CD14-positive monocyte (primary cell): ENCODE measurements at regions not wholly inside any gene's neighbourhood (a gene's known extent, or its start where the extent isn't known, plus 50 kb on each side); places are given as distances from the start of the nearest gene placed in this dataset.

Experiments used
- DNase-seq, 3 donors: peaks; one replicate each; pipeline ENCODE4 v3.0.0-alpha.2; 2011 to 2022
- H2AFZ ChIP-seq: 2 replicates; pipeline ENCODE4 v1.6.0; 2012; ENCODE audit warnings: mild to moderate bottlenecking, low read depth, low read length, inconsistent platforms; ENCODE audit not compliant: insufficient read depth, poor library complexity, severe bottlenecking
- H3K27ac ChIP-seq, 2 donors: 1 replicate in 1 of 2; 2 replicates in 1 of 2; pipeline ENCODE4 v1.5.1; 2012 to 2013; ENCODE audit warnings: low read length in 2 of 2, control low read depth in 1 of 2, inconsistent platforms in 1 of 2, low read depth in 1 of 2, mild to moderate bottlenecking in 1 of 2
- H3K27me3 ChIP-seq, 2 donors: one replicate each; pipeline versions ENCODE4 v1.6.0 to v1.6.1; 2011 to 2013; ENCODE audit warnings: low read length in 2 of 2; ENCODE audit not compliant: control insufficient read depth in 2 of 2, insufficient read depth in 2 of 2
- H3K36me3 ChIP-seq, 2 donors: replicated peaks in 1 of 2; 1 replicate in 1 of 2; 2 replicates in 1 of 2; pipeline versions ENCODE4 v1.5.1 to v1.6.1; 2012 to 2013; ENCODE audit warnings: low read length in 2 of 2, control low read depth in 1 of 2, inconsistent platforms in 1 of 2, mild to moderate bottlenecking in 1 of 2; ENCODE audit not compliant: insufficient read depth in 2 of 2, control insufficient read depth in 1 of 2
- H3K4me1 ChIP-seq, 2 donors: 1 replicate in 1 of 2; 2 replicates in 1 of 2; pipeline versions ENCODE4 v1.5.1 to v1.6.1; 2012 to 2013; ENCODE audit warnings: low read length in 2 of 2, control low read depth in 1 of 2, inconsistent platforms in 1 of 2, mild to moderate bottlenecking in 1 of 2, moderate library complexity in 1 of 2; ENCODE audit not compliant: insufficient read depth in 2 of 2, control insufficient read depth in 1 of 2
- H3K4me2 ChIP-seq: replicated peaks from 2 replicates; pipeline ENCODE3; 2012; ENCODE audit warnings: low read length, moderate library complexity, mild to moderate bottlenecking; ENCODE audit not compliant: poor library complexity, severe bottlenecking; ENCODE audit errors: extremely low read depth
- H3K4me3 ChIP-seq, 3 experiments: fragments of 200-600 bp in 1 of 3; sonication (generic) in 1 of 3; replicated peaks in 1 of 3; 1 replicate in 2 of 3; 2 replicates in 1 of 3; pipeline ENCODE4 v1.5.1; 2011 to 2013; ENCODE audit warnings: low read length in 3 of 3, mild to moderate bottlenecking in 3 of 3, control low read depth in 2 of 3, low read depth in 2 of 3, inconsistent platforms in 1 of 3, moderate library complexity in 1 of 3
- H3K79me2 ChIP-seq: 2 replicates; pipeline ENCODE4 v1.6.0; 2012; ENCODE audit warnings: mild to moderate bottlenecking, control low read depth, inconsistent platforms, low read length, moderate library complexity; ENCODE audit not compliant: insufficient read depth
- H3K9ac ChIP-seq: 2 replicates; pipeline ENCODE4 v1.6.0; 2017; ENCODE audit warnings: low read length, mild to moderate bottlenecking; ENCODE audit not compliant: insufficient read depth, poor library complexity, severe bottlenecking
- H3K9me3 ChIP-seq, 2 donors: replicated peaks in 1 of 2; 1 replicate in 1 of 2; 2 replicates in 1 of 2; pipeline versions ENCODE4 v1.5.1 to v1.6.1; 2012 to 2013; ENCODE audit warnings: low read length in 2 of 2, control low read depth in 1 of 2; ENCODE audit not compliant: control insufficient read depth in 1 of 2, insufficient read depth in 1 of 2
- H4K20me1 ChIP-seq: 2 replicates; pipeline ENCODE4 v1.6.0; 2012; ENCODE audit warnings: mild to moderate bottlenecking, low read length, control low read depth, moderate library complexity; ENCODE audit not compliant: insufficient read depth
- H3K27ac Mint-ChIP-seq, 7 donors: one replicate each; pipeline ENCODE4 v1.8.0; 2020; ENCODE audit warnings: mild to moderate bottlenecking in 7 of 7, mixed read lengths in 7 of 7, moderate library complexity in 6 of 7, inconsistent platforms in 2 of 7
- H3K27me3 Mint-ChIP-seq, 3 donors: one replicate each; pipeline ENCODE4 v1.8.0; 2021 to 2022; ENCODE audit warnings: low read depth in 3 of 3, mild to moderate bottlenecking in 3 of 3, mixed read lengths in 3 of 3, moderate library complexity in 3 of 3, inconsistent platforms in 1 of 3
- H3K36me3 Mint-ChIP-seq, 2 donors: one replicate each; pipeline ENCODE4 v1.8.0; 2020; ENCODE audit warnings: mixed read lengths in 2 of 2, inconsistent platforms in 1 of 2, mild to moderate bottlenecking in 1 of 2
- H3K4me1 Mint-ChIP-seq: one replicate; pipeline ENCODE4 v1.8.0; 2020; ENCODE audit warnings: mild to moderate bottlenecking, mixed read lengths
- H3K4me3 Mint-ChIP-seq, 2 donors: one replicate each; pipeline ENCODE4 v1.8.0; 2020; ENCODE audit warnings: mild to moderate bottlenecking in 2 of 2, mixed read lengths in 2 of 2, moderate library complexity in 1 of 2
- H3K9me3 Mint-ChIP-seq, 7 donors: one replicate each; pipeline ENCODE4 v1.8.0; 2020 to 2022; ENCODE audit warnings: mixed read lengths in 7 of 7, mild to moderate bottlenecking in 6 of 7, moderate library complexity in 6 of 7, inconsistent platforms in 2 of 7
- CTCF ChIP-seq: fragments of 200-600 bp; IDR thresholded peaks from one replicate; pipeline ENCODE4 v1.8.0; 2022; ENCODE audit warnings: antibody characterized with exemption, mild to moderate bottlenecking
- WGBS: methylation state at CpG from one replicate; pipeline ENCODE4 v1.1.5; 2013; ENCODE audit warnings: missing lambda C conversion rate; ENCODE audit not compliant: insufficient coverage; 5-methylcytosine and 5-hydroxymethylcytosine counted together
- intact Hi-C, 2 donors: fragments of 100-400 bp; cut with micrococcal nuclease; formaldehyde crosslinking; loops; one replicate each; pipeline versions ENCODE4 v1.15.0 to v1.15.1; 2023

- no peaks in the 10 kb centered on the region for H3K36me3 Mint-ChIP-seq
- Histone ChIP-seq H4K20me1 (no peaks in the 10 kb centered on the region), H2AFZ (no peak overlapping the region), H3K4me1 (no peaks in the 10 kb centered on the region), H3K27ac (no peak overlapping the region), H3K9me3 (peaks cover 0 to 3% of the 10 kb centered on the region in 2 donors), H3K79me2 (no peaks in the 10 kb centered on the region), H3K4me3 (no peak overlapping the region), H3K36me3 (no peaks in the 10 kb centered on the region), H3K4me2 (no peak overlapping the region), H3K9ac (no peak overlapping the region), H3K27me3 (no peaks in the 10 kb centered on the region)
- no peak for DNase-seq
- H3K4me1 Mint-ChIP-seq: no peaks in the 10 kb centered on the region
- no peak for TF ChIP-seq CTCF
- intact Hi-C loops: no loop called here
- peaks cover 0 to 7% (median 5%) of the 10 kb centered on the region in 7 donors for H3K9me3 Mint-ChIP-seq
- H3K27me3 Mint-ChIP-seq: peaks cover 0 to 1% (median 0%) of the 10 kb centered on the region in 3 donors
- 21% methylated on average over 2 of the region's 3 CpGs for WGBS
- no peak overlapping the region for H3K4me3 Mint-ChIP-seq
- no peak overlapping the region for H3K27ac Mint-ChIP-seq
Measured at GRCh38 chr4:14615671-14616070, 386.6 kb upstream of the CPEB2 start.

- no peak overlapping the region for H3K27ac Mint-ChIP-seq
- H3K79me2 ChIP-seq: no peaks in the 10 kb centered on the region
- no peak for DNase-seq
Measured at GRCh38 chr4:14620567-14621141, 381.6 kb upstream of the CPEB2 start.

More at GRCh38 chr4:14620567-14621141, 381.6 kb upstream of the CPEB2 start:
- Histone ChIP-seq H3K4me2 (no peak overlapping the region), H4K20me1 (no peaks in the 10 kb centered on the region), H3K9ac (no peak overlapping the region), H3K4me3 (no peak overlapping the region), H3K9me3 (no peaks in the 10 kb centered on the region), H3K27me3 (no peaks in the 10 kb centered on the region), H3K36me3 (no peaks in the 10 kb centered on the region), H3K27ac (no peak overlapping the region), H3K4me1 (no peaks in the 10 kb centered on the region), H2AFZ (no peak overlapping the region)
- Mint-ChIP-seq H3K9me3 (peaks cover 0 to 4% (median 1%) of the 10 kb centered on the region in 7 donors), H3K4me3 (no peak overlapping the region), H3K4me1 (no peaks in the 10 kb centered on the region), H3K36me3 (no peaks in the 10 kb centered on the region), H3K27me3 (peaks cover 0 to 1% (median 0%) of the 10 kb centered on the region in 3 donors)
- intact Hi-C loops: no loop called here
- no CpG with 5 or more reads among the region's 1 CpG for WGBS
- TF ChIP-seq CTCF: no peak
